BJ (cell line): ENCODE measurements at regions not wholly inside any gene's neighbourhood (a gene's known extent, or its start where the extent isn't known, plus 50 kb on each side); places are given as distances from the start of the nearest gene placed in this dataset.
"Not testable (repeated sequence)": the region's sequence is repeated elsewhere in the genome, so short reads cannot be mapped to it uniquely, and the experiment has no call there.

Experiments used
- CTCF ChIA-PET: fragments of 350-600 bp; formaldehyde crosslinking; extraction: SDS; loops from one replicate; lab custom pipeline; 2021; ENCODE audit warnings: antibody characterized with exemption, inconsistent platforms; lab: Yijun Ruan, JAX
- POLR2A ChIA-PET: fragments of 300-600 bp; sonication (Branson Sonifier 250); formaldehyde crosslinking; extraction: SDS; loops from one replicate; lab custom pipeline; 2021; ENCODE audit warnings: antibody characterized with exemption; lab: Charles Lee
- DNase-seq: peaks from one replicate; pipeline ENCODE4 v3.0.0-alpha.2; 2011; ENCODE audit warnings: low read depth
- H3K27me3 ChIP-seq: 2 replicates; pipeline ENCODE4 v1.6.0; 2011; ENCODE audit warnings: low read length; ENCODE audit not compliant: control insufficient read depth, insufficient read depth
- H3K36me3 ChIP-seq: 2 replicates; pipeline ENCODE4 v1.5.1; 2011; ENCODE audit warnings: low read length; ENCODE audit not compliant: control insufficient read depth, insufficient read depth
- H3K4me3 ChIP-seq: 2 replicates; pipeline ENCODE4 v1.5.1; 2011; ENCODE audit warnings: low read depth, mild to moderate bottlenecking, control low read depth, low read length
- TF ChIP-seq, protein P1 (sequence below): IDR thresholded peaks from 2 replicates; pipeline ENCODE4 v1.5.1; 2011; ENCODE audit warnings: low read depth, mild to moderate bottlenecking, control low read depth, inconsistent platforms, low read length, moderate library complexity; ENCODE audit not compliant: insufficient read depth

DNA sequence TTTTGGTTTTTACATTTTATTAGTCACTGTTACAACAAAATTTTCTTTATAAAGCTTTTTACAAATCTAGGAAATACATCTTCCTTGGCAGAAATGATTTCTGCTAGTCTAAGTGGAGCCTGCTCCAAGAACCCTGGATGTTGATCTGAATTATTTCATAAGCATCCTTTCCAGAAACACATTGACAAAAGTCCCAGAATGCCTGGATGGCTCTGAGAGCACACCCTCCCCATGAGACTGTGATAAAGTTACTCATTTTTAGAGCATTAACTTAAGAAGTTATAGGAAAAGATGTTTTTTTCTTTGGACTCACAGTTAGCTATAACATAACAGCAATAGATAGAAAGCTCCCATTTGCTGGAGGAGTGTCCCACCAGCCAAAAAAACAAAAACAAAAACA is 559.6 kb upstream of the SPRY2 start:
- ChIA-PET CTCF (no interaction called here), POLR2A (no interaction called here)
- Histone ChIP-seq H3K36me3 (no peaks in the 10 kb centered on the region), H3K4me3 (no peak overlapping the region), H3K27me3 (no peaks in the 10 kb centered on the region)
- DNase-seq: no peak
- TF ChIP-seq, protein P1, sequence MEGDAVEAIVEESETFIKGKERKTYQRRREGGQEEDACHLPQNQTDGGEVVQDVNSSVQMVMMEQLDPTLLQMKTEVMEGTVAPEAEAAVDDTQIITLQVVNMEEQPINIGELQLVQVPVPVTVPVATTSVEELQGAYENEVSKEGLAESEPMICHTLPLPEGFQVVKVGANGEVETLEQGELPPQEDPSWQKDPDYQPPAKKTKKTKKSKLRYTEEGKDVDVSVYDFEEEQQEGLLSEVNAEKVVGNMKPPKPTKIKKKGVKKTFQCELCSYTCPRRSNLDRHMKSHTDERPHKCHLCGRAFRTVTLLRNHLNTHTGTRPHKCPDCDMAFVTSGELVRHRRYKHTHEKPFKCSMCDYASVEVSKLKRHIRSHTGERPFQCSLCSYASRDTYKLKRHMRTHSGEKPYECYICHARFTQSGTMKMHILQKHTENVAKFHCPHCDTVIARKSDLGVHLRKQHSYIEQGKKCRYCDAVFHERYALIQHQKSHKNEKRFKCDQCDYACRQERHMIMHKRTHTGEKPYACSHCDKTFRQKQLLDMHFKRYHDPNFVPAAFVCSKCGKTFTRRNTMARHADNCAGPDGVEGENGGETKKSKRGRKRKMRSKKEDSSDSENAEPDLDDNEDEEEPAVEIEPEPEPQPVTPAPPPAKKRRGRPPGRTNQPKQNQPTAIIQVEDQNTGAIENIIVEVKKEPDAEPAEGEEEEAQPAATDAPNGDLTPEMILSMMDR: no peak

DNA sequence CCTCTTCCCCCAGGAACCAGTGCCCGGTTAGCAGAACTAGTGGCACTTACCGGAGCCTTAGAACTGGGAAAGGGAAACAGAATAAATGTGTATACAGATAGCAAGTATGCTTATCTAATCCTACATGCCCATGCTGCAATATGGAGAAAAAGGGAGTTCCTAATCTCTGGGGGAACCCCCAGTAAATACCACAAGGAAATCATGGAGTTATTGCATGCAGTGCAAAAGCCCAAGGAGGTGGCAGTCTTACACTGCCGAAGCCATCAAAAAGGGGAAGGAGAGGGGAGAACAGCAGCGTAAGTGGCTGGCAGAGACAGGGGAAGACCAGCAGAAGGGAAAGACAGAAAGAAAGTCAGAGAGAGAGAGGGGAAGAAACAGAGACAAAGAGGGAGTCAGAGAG is 556.7 kb upstream of the SPRY2 start:
- H3K36me3 ChIP-seq, CTCF ChIA-PET, H3K4me3 ChIP-seq, DNase-seq, POLR2A ChIA-PET, H3K27me3 ChIP-seq: not testable (repeated sequence)

DNA sequence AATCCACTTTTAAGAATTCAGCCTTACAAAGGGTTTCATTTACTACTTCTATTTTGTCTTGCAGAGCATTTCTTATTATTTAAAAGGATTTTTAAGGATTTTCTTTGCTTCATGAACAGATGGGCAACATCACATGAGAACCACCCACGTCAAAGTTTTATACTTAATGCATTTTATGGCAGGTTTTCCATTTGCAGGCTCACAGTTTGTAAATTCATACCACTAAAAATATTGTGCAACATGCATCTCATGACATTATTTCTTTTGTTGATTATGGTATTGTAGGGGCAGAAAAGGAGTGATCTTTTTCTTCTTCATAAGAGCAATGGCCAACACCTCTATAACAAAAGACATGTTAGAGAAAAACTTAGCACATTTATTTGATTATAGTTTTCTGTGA is 554.0 kb upstream of the SPRY2 start:
- DNase-seq: no peak
- ChIA-PET POLR2A (no interaction called here), CTCF (no interaction called here)
- TF ChIP-seq, protein P1: no peak
- H3K4me3 ChIP-seq: no peak overlapping the region
- no peaks in the 10 kb centered on the region for H3K36me3 ChIP-seq
- no peaks in the 10 kb centered on the region for H3K27me3 ChIP-seq

DNA sequence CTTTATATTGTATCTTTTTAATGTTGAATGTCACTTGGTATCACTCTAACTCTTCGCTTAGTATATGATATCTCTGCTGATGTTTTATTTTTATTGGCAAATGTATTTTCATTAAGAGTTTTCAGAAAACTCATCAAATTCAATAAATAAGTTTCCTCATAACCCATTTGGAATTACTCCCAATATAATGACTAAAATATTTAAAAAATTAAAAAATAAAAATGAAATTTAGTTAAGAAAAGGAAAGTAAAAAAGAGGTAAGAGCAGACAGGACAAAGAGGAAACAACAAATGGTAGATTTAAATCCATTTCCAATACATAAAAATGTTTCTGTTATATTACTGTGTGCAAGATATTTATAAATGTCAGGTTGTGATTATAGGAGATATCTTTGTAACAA is 548.9 kb upstream of the SPRY2 start:
- CTCF ChIA-PET: no interaction called here

DNA sequence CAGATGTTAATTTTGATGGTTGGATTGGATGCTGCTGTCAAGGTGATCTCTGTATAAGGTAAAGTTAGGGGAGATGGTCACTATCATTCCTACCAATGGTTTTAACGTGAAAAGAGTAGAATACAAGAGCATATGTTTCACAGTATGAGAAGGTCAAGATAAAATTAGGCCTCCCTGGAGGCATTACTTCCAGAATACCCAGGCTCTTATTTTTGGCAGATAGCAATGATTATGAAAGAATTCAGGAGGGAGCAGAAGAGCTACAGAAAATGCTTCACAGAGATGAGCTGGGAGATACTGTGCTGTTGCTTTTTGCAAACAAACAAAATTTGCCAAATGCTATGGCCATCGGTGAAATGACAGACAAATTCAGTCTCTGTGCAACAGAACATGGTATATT is 547.5 kb upstream of the SPRY2 start:
- no peaks in the 10 kb centered on the region for H3K36me3 ChIP-seq
- no peak for DNase-seq
- CTCF ChIA-PET: no interaction called here
- POLR2A ChIA-PET: no interaction called here
- no peaks in the 10 kb centered on the region for H3K27me3 ChIP-seq
- no peak overlapping the region for H3K4me3 ChIP-seq
- TF ChIP-seq, protein P1: no peak

More for the DNA sequence above, 548.9 kb upstream of the SPRY2 start:
- no peak for DNase-seq
- H3K27me3 ChIP-seq: no peaks in the 10 kb centered on the region
- no peaks in the 10 kb centered on the region for H3K36me3 ChIP-seq
- POLR2A ChIA-PET: no interaction called here
- TF ChIP-seq, protein P1: no peak
- no peak overlapping the region for H3K4me3 ChIP-seq

DNA sequence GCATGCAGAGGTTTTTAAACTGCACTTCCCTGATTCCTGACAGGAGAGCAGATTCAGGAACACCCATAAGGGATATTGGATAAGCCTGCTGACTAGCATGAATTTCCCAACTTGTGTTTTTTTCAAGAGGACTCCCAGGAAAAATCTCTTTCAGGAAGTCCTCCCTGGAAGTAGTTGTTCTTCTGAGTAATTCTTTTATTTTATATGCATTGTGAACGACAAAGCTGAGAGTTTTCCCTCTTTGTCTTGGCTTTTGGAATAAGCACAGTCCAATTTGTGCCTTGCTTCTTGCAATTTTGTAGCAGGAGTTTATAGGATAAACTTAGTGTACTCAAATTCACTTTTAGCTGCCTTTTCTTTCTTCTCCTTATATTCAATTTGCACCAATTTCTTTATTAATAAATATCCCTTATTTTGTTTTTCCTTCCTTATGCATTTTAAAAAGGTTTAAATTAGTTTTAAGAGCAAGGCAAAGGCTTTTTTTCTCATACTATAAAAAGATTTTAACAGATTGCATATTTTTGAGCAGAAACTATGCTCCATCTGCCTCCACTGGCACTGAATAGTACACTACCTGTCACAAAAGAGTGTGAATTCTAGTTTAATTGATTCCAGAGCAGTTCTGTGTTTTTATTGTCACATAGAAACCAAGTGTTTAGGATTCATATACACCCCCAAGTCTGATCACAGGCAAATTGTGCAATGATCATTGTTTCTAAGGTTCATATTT is 543.3 kb upstream of the SPRY2 start:
- Histone ChIP-seq H3K36me3 (no peaks in the 10 kb centered on the region), H3K27me3 (no peaks in the 10 kb centered on the region), H3K4me3 (no peak overlapping the region)
- POLR2A ChIA-PET: no interaction called here
- TF ChIP-seq, protein P1: no peak
- CTCF ChIA-PET: no interaction called here
- no peak for DNase-seq
